GM18499 (cell line): ENCODE measurements at regions not wholly inside any gene's neighbourhood (a gene's known extent, or its start where the extent isn't known, plus 50 kb on each side); places are given as distances from the start of the nearest gene placed in this dataset.

Experiments used
- ATAC-seq: cut with Tn5 transposase; IDR thresholded peaks from one replicate; pipeline ENCODE4 v1.9.1; 2021; ENCODE audit warnings: moderate number of reproducible peaks; ENCODE audit not compliant: insufficient read depth, unreplicated experiment

- ATAC-seq = no peak
These were observed 103.9 kb upstream of the PAQR3 start for GRCh38 chr4:79043138-79043537.

- ATAC-seq = no peak
These were observed 102.9 kb upstream of the PAQR3 start for GRCh38 chr4:79042079-79042674.

GRCh38 chr4:79034544-79034943 lies 95.3 kb upstream of the PAQR3 start:
- ATAC-seq = no peak

- no peak for ATAC-seq
These were observed 91.7 kb upstream of the PAQR3 start for GRCh38 chr4:79030973-79031372.

GRCh38 chr4:79027656-79028055 lies 88.4 kb upstream of the PAQR3 start:
- ATAC-seq = no peak

- ATAC-seq = no peak
These were observed 85.9 kb upstream of the PAQR3 start for GRCh38 chr4:79025170-79025569.

GRCh38 chr4:79023799-79024770 lies 84.8 kb upstream of the PAQR3 start:
- no peak for ATAC-seq

GRCh38 chr4:79022529-79022928 lies 83.3 kb upstream of the PAQR3 start:
- no peak for ATAC-seq

GRCh38 chr4:79017481-79017880 lies 78.2 kb upstream of the PAQR3 start:
- no peak for ATAC-seq

GRCh38 chr4:79016878-79017277 lies 77.6 kb upstream of the PAQR3 start:
- ATAC-seq = no peak

- no peak for ATAC-seq
These were observed 76.2 kb upstream of the PAQR3 start for GRCh38 chr4:79015411-79015810.

GRCh38 chr4:79014230-79014629 lies 75.0 kb upstream of the PAQR3 start:
- no peak for ATAC-seq

GRCh38 chr4:79013756-79014155 lies 74.5 kb upstream of the PAQR3 start:
- ATAC-seq = no peak

- ATAC-seq = no peak
These were observed 51.9 kb upstream of the PAQR3 start for GRCh38 chr4:78990938-78991810.

- no peak for ATAC-seq
These were observed 50.5 kb upstream of the PAQR3 start for GRCh38 chr4:78989697-78990270.
